Gastrocnemius medialis (tissue), 4 donors: ENCODE measurements at regions not wholly inside any gene's neighbourhood (a gene's known extent, or its start where the extent isn't known, plus 50 kb on each side); places are given as distances from the start of the nearest gene placed in this dataset.
"Not testable (repeated sequence)": the region's sequence is repeated elsewhere in the genome, so short reads cannot be mapped to it uniquely, and the experiment has no call there.

Experiments
- ATAC-seq, 2 donors: fragments of 150-250 bp; one replicate each; pipeline ENCODE4 v1.9.1; 2016
- DNase-seq, 2 donors: peaks; one replicate each; pipeline ENCODE4 v3.0.0-alpha.2; 2019
- H3K27ac ChIP-seq, 4 donors: fragments of 200-600 bp; sonication (generic); 1 replicate in 1 of 4; 2 replicates in 3 of 4; pipeline ENCODE4 v1.5.1; 2016 to 2018; ENCODE audit warnings: mild to moderate bottlenecking in 2 of 4, moderate library complexity in 1 of 4
- H3K27me3 ChIP-seq, 3 donors: fragments of 200-600 bp; sonication (generic) in 2 of 3; 1 replicate in 1 of 3; 2 replicates in 2 of 3; pipeline versions ENCODE4 v1.5.1 to v1.6.0; 2016 to 2019; ENCODE audit warnings: mild to moderate bottlenecking in 1 of 3, moderate library complexity in 1 of 3
- H3K36me3 ChIP-seq, 2 donors: fragments of 200-600 bp; sonication (generic) in 1 of 2; one replicate each; pipeline ENCODE4 v1.5.1; 2017 to 2018
- H3K4me1 ChIP-seq, 2 donors: fragments of 200-600 bp; sonication (generic) in 1 of 2; one replicate each; pipeline ENCODE4 v1.5.1; 2016 to 2017; ENCODE audit warnings: mild to moderate bottlenecking in 2 of 2
- H3K4me3 ChIP-seq, 4 donors: fragments of 200-600 bp; sonication (generic) in 3 of 4; 1 replicate in 1 of 4; 2 replicates in 3 of 4; pipeline ENCODE4 v1.5.1; 2016 to 2019; ENCODE audit warnings: mild to moderate bottlenecking in 2 of 4
- H3K9me3 ChIP-seq, 3 donors: fragments of 200-600 bp; sonication (generic) in 2 of 3; 1 replicate in 1 of 3; 2 replicates in 2 of 3; pipeline ENCODE4 v1.5.1; 2016 to 2019
- POLR2A ChIP-seq, 2 donors: fragments of 450-650 bp; IDR thresholded peaks; one replicate each; pipeline ENCODE4 v1.6.1; 2017; ENCODE audit warnings: antibody characterized with exemption in 2 of 2, mild to moderate bottlenecking in 2 of 2, moderate library complexity in 2 of 2
- in situ Hi-C, 4 donors: fragments of 200-750 bp; cut with MboI; loops; one replicate each; pipeline versions ENCODE4 v1.15.0 to v1.8.0; 2017; ENCODE audit warnings: low sequenced_read_pairs in 4 of 4
- intact Hi-C: fragments of 100-400 bp; cut with DNase I; formaldehyde crosslinking; loops from one replicate; pipeline ENCODE4 v1.15.1; 2023; ENCODE audit warnings: low total_unique reads
- TF ChIP-seq, protein P1 (sequence below), 5 experiments: fragments of 450-650 bp in 3 of 5; fragments of 200-600 bp in 2 of 5; sonication (generic) in 2 of 5; IDR thresholded peaks in 4 of 5; conservative IDR thresholded peaks in 1 of 5; 1 replicate in 4 of 5; 2 replicates in 1 of 5; pipeline ENCODE4 v1.5.1; 2016 to 2019; ENCODE audit warnings: antibody characterized with exemption in 5 of 5, mild to moderate bottlenecking in 3 of 5, moderate library complexity in 3 of 5

DNA sequence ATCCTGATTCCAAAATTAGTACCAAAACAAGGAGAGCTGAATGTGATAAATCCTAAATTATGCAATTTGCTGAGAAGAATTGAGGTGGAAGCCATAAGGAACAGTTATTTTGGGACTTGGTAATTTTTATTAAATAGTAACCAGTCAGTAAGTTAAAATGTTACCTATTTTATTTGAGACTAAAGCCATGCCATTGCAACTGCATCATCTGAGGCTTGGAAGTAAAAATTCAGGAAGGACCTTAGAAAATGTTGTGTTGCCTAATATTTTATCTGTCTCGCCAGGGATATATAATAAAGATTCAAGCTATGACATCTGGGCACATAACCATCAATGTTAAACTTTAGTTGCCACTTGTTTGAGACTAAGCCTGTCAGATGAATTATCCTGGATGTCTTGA, 341.3 kb upstream of the MAGEB16 start:
- H3K9me3 ChIP-seq, result no peaks in the 10 kb centered on the region

DNA sequence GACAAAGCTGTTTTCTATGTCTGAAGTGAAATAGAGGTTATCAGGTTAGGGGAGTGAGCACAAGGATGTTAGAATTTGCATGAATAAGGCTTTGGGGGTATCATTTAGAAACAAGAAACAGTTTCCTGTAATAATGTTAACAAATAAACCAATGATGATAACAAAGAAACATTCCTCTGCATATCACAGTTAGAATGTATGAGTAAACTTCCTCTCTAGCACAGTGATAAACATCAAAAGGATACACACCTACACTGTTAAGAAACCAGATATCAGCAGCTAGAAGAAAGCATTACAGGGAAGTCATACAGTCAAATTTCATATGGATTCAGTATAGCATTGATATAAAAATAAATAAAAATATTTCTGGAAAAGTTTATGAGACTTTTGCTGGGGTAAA, 340.0 kb upstream of the MAGEB16 start:
- no peaks in the 10 kb centered on the region for H3K4me1 ChIP-seq
- in situ Hi-C loops (no loop called here), intact Hi-C loops (no loop called here)
- H3K36me3 ChIP-seq, result no peaks in the 10 kb centered on the region
- H3K9me3 ChIP-seq, result no peaks in the 10 kb centered on the region
- DNase-seq (no peak), ATAC-seq (no peak)
- H3K27me3 ChIP-seq, result no peaks in the 10 kb centered on the region
- no peak for TF ChIP-seq POLR2A (IDR thresholded peaks at IDR 0.05)
- TF ChIP-seq, protein P1, sequence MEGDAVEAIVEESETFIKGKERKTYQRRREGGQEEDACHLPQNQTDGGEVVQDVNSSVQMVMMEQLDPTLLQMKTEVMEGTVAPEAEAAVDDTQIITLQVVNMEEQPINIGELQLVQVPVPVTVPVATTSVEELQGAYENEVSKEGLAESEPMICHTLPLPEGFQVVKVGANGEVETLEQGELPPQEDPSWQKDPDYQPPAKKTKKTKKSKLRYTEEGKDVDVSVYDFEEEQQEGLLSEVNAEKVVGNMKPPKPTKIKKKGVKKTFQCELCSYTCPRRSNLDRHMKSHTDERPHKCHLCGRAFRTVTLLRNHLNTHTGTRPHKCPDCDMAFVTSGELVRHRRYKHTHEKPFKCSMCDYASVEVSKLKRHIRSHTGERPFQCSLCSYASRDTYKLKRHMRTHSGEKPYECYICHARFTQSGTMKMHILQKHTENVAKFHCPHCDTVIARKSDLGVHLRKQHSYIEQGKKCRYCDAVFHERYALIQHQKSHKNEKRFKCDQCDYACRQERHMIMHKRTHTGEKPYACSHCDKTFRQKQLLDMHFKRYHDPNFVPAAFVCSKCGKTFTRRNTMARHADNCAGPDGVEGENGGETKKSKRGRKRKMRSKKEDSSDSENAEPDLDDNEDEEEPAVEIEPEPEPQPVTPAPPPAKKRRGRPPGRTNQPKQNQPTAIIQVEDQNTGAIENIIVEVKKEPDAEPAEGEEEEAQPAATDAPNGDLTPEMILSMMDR (IDR thresholded peaks at IDR 0.05 in 4 of 5, conservative IDR thresholded peaks at IDR 0.05 in 1 of 5), result no peak
- H3K27ac ChIP-seq, result no peak overlapping the region
- H3K4me3 ChIP-seq, result no peak overlapping the region

More for the DNA sequence above, 341.3 kb upstream of the MAGEB16 start:
- H3K27me3 ChIP-seq, result no peaks in the 10 kb centered on the region
- H3K27ac ChIP-seq, result no peak overlapping the region
- H3K4me3 ChIP-seq, result no peak overlapping the region
- TF ChIP-seq POLR2A (IDR thresholded peaks at IDR 0.05), result no peak
- TF ChIP-seq, protein P1 (IDR thresholded peaks at IDR 0.05 in 4 of 5, conservative IDR thresholded peaks at IDR 0.05 in 1 of 5), result no peak
- ATAC-seq (no peak), DNase-seq (no peak)
- intact Hi-C loops (no loop called here), in situ Hi-C loops (no loop called here)
- no peaks in the 10 kb centered on the region for H3K4me1 ChIP-seq
- H3K36me3 ChIP-seq, result no peaks in the 10 kb centered on the region

DNA sequence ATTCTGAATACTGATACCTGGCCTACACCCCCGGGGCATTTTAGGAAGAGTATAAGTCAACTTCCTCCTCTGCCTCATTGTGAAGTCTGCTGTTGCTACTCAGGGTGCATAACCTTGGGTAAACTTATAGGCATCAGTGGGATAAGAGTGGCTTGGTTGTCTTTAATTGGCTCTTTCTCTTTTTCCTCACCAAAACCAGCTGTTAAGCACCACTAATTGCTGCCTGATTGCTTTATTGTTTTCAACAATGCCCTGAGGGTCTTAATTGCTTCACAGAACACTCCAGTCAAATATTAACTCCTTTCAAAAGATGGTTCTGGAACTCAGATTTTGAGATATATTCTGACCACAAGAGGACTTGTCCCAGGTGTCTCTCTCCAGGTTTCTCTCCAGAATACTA, 337.0 kb upstream of the MAGEB16 start:
- Histone ChIP-seq H3K9me3 (no peaks in the 10 kb centered on the region), H3K27ac (no peak overlapping the region), H3K4me3 (no peak overlapping the region), H3K4me1 (no peaks in the 10 kb centered on the region), H3K27me3 (no peaks in the 10 kb centered on the region), H3K36me3 (no peaks in the 10 kb centered on the region)
- intact Hi-C loops (no loop called here), in situ Hi-C loops (no loop called here)
- ATAC-seq (no peak), DNase-seq (no peak)
- TF ChIP-seq, protein P1 (IDR thresholded peaks at IDR 0.05 in 4 of 5, conservative IDR thresholded peaks at IDR 0.05 in 1 of 5), result no peak
- no peak for TF ChIP-seq POLR2A (IDR thresholded peaks at IDR 0.05)

DNA sequence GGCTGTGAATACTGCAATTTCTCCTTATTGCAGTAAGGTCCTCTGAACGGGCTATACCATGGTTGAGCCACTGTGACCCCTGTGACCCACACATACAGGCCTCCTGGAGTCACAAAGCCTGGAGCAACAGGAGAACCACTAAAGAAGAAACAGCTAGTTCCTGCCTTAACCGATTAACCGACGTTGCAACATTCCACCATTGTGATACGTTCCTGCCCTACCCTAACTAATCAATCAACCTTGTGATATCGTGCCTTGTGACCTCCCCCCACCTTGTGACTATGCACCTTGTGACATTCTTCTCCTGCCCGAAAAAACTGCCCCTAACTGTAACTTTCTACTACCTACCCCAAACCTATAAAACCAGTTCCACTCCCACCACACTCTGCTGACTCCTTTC, 301.5 kb upstream of the MAGEB16 start:
- ATAC-seq, H3K27ac ChIP-seq, H3K27me3 ChIP-seq, H3K36me3 ChIP-seq, DNase-seq, H3K4me3 ChIP-seq, H3K4me1 ChIP-seq, in situ Hi-C loops, intact Hi-C loops, H3K9me3 ChIP-seq: not testable (repeated sequence)

DNA sequence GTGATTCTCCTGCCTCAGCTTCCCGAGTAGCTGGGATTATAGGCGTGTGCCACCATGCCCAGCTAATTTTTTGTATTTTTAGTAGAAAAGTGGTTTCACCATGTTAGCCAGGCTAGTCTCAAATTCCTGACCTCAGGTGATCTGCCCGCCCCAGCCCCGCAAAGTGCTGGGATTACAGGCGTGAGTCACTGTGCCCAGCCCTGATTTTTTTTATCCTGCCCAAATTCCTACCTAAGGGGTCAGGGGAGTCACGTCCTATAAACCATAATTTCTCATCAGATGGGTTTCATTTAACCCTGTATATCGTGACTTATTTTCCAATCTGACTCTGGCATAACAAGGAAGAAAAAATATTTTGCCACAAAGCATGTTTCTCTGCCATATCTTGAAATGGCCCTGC, 300.7 kb upstream of the MAGEB16 start:
- intact Hi-C loops, H3K9me3 ChIP-seq, H3K36me3 ChIP-seq, in situ Hi-C loops, ATAC-seq, H3K27ac ChIP-seq, DNase-seq, H3K4me3 ChIP-seq, H3K4me1 ChIP-seq, H3K27me3 ChIP-seq: not testable (repeated sequence)

DNA sequence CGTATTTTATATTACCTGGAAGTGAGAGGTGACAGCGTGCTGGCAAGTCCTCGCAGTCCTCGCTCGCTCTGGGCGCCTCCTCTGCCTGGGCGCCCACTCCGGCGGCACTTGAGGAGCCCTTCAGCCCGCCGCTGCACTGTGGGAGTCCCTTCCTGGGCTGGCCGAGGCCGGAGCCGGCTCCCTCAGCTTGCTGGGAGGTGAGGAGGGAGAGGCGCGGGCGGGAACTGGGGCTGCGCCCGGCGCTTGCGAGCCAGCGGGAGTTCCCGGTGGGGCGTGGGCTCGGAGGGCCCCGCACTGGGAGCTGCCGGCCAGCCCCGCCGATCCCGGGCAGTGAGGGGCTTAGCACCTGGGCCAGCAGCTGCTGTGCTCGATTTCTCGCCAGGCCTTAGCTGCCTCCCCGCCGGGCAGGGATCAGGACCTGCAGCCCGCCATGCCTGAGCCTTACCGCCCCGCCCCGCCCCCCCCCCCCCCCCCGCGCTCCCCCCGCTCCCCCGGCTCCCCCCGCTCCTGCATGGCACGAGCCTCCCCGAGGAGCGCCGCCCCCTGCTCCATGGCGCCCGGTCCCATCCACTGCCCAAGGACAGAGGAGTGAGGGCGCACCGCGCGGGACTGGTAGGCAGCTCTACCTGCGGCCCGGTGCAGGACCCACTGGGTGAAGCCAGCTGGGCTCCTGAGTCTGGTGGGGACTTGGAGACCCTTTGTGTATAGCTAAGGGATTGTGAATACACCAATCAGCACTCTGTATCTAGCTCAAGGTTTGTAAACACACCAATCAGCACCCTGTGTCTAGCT, 298.9 kb upstream of the MAGEB16 start:
- ATAC-seq, result no peak

More for the DNA sequence above, 298.9 kb upstream of the MAGEB16 start:
- Histone ChIP-seq H3K4me3 (no peak overlapping the region), H3K27me3 (no peaks in the 10 kb centered on the region), H3K27ac (no peak overlapping the region), H3K36me3 (no peaks in the 10 kb centered on the region), H3K9me3 (no peaks in the 10 kb centered on the region), H3K4me1 (no peaks in the 10 kb centered on the region)
- no peak for TF ChIP-seq POLR2A (IDR thresholded peaks at IDR 0.05)
- TF ChIP-seq, protein P1 (IDR thresholded peaks at IDR 0.05 in 4 of 5, conservative IDR thresholded peaks at IDR 0.05 in 1 of 5), result no peak
- DNase-seq, result no peak
- in situ Hi-C loops (no loop called here), intact Hi-C loops (no loop called here)
